Smooth muscle cell (in vitro differentiated cells): ENCODE measurements at regions not wholly inside any gene's neighbourhood (a gene's known extent, or its start where the extent isn't known, plus 50 kb on each side); places are given as distances from the start of the nearest gene placed in this dataset.

ENCODE experiments used
- DNase-seq: peaks from one replicate; lab custom pipeline; 2025; ENCODE audit not compliant: unreplicated experiment; lab: John Stamatoyannopoulos, UW
- H2AFZ ChIP-seq: fragments of 200-600 bp; sonication (generic); 2 replicates; pipeline ENCODE4 v1.6.0; 2016; ENCODE audit warnings: antibody characterized with exemption, low read depth, mild to moderate bottlenecking
- H3F3A ChIP-seq: fragments of 200-600 bp; sonication (generic); 2 replicates; pipeline ENCODE4 v1.6.0; 2017; ENCODE audit warnings: antibody characterized with exemption, low read depth
- H3K27ac ChIP-seq: fragments of 200-600 bp; sonication (generic); 2 replicates; pipeline ENCODE4 v1.5.1; 2016; ENCODE audit warnings: low read depth, mild to moderate bottlenecking
- H3K27me3 ChIP-seq: fragments of 200-600 bp; sonication (generic); 2 replicates; pipeline ENCODE4 v1.6.1; 2016; ENCODE audit warnings: low read depth, mild to moderate bottlenecking
- H3K36me3 ChIP-seq: fragments of 200-600 bp; sonication (generic); 2 replicates; pipeline ENCODE4 v1.5.1; 2016; ENCODE audit warnings: low read depth
- H3K4me1 ChIP-seq: fragments of 200-600 bp; sonication (generic); 2 replicates; pipeline ENCODE4 v1.5.1; 2016; ENCODE audit warnings: low read depth
- H3K4me2 ChIP-seq: fragments of 200-600 bp; sonication (generic); 2 replicates; pipeline ENCODE4 v1.6.0; 2016; ENCODE audit warnings: mild to moderate bottlenecking
- H3K4me3 ChIP-seq: fragments of 200-600 bp; sonication (generic); 2 replicates; pipeline ENCODE4 v1.5.1; 2016; ENCODE audit warnings: mild to moderate bottlenecking
- H3K79me2 ChIP-seq: fragments of 200-600 bp; sonication (generic); 2 replicates; pipeline ENCODE4 v1.6.0; 2016; ENCODE audit warnings: low read depth, mild to moderate bottlenecking
- H3K9ac ChIP-seq: fragments of 200-600 bp; sonication (generic); 2 replicates; pipeline ENCODE4 v1.6.0; 2016; ENCODE audit warnings: low read depth
- H3K9me3 ChIP-seq: fragments of 200-600 bp; sonication (generic); replicated peaks from 2 replicates; pipeline ENCODE4 v1.5.1; 2016; ENCODE audit warnings: low read depth
- H4K20me1 ChIP-seq: fragments of 200-600 bp; sonication (generic); 2 replicates; pipeline ENCODE4 v1.6.0; 2016; ENCODE audit warnings: low read depth
- CTCF ChIP-seq: fragments of 200-600 bp; sonication (generic); IDR thresholded peaks from 2 replicates; pipeline ENCODE4 v1.5.1; 2017; ENCODE audit warnings: borderline replicate concordance, mild to moderate bottlenecking, antibody characterized with exemption; ENCODE audit not compliant: insufficient read depth, poor library complexity, severe bottlenecking
- WGBS: methylation state at CpG from one replicate; pipeline ENCODE4 v1.1.7; 2016; ENCODE audit warnings: low lambda C conversion rate; 5-methylcytosine and 5-hydroxymethylcytosine counted together

- Histone ChIP-seq H3K4me1 (no peaks in the 10 kb centered on the region), H3K4me3 (no peak overlapping the region), H3K4me2 (peak overlapping the region; percentile 44), H3F3A (no peaks in the 10 kb centered on the region), H3K27ac (no peak overlapping the region), H3K27me3 (no peaks in the 10 kb centered on the region), H3K79me2 (no peaks in the 10 kb centered on the region), H2AFZ (peak overlapping the region; percentile 4), H3K9me3 (no peaks in the 10 kb centered on the region), H3K9ac (no peak overlapping the region), H3K36me3 (no peaks in the 10 kb centered on the region), H4K20me1 (no peaks in the 10 kb centered on the region)
- no peak for DNase-seq
- WGBS, result 18% methylated on average over 2 of the region's 2 CpGs
- TF ChIP-seq CTCF, result no peak
Measured at GRCh38 chr5:130286971-130287370, 382.7 kb downstream of the CHSY3 start.

- Histone ChIP-seq H3K9me3 (no peaks in the 10 kb centered on the region), H3K4me1 (no peaks in the 10 kb centered on the region), H3K36me3 (no peaks in the 10 kb centered on the region), H3K27ac (no peak overlapping the region), H2AFZ (no peak overlapping the region), H3K4me2 (no peak overlapping the region), H4K20me1 (no peaks in the 10 kb centered on the region), H3K79me2 (no peaks in the 10 kb centered on the region), H3F3A (no peaks in the 10 kb centered on the region), H3K9ac (no peak overlapping the region), H3K27me3 (no peaks in the 10 kb centered on the region), H3K4me3 (no peak overlapping the region)
- DNase-seq, result no peak
- TF ChIP-seq CTCF, result no peak
- 75% methylated on average over 1 of the region's 1 CpG for WGBS
Measured at GRCh38 chr5:130282049-130282448, 377.8 kb downstream of the CHSY3 start.

DNA sequence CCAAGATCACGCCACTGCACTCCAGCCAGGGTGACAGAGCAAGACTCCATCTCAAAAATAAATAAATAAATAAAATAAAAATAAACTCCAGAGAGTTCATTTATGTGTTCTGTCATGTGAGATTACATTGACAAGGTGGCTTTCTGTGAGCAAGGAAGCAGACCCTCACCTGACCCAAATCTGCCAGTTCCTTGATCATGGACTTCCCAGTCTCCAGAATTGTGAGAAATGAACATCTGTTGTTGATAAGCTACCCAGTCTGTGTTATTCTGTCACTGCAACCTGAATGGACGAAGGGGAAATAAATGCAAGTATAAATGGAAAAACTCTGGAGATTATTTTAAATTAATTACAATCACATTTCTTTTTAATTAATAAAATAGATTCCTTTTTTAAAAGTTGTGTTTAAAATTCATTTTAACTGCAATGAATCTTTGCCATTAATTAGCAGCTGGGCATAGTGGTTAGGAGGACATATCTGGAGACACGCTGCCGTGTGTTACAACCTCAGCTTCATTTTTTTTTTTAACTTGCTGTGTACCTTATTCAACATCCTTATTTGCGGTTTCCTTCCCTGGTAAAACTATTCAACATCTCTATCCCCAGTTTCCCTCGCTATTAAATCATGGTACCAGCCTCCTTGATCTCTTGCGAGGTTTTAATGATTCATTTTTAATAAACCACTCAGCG is 376.4 kb downstream of the CHSY3 start:
- Histone ChIP-seq H3K27ac (no peak overlapping the region), H3K79me2 (no peaks in the 10 kb centered on the region), H3K27me3 (no peaks in the 10 kb centered on the region), H3K4me2 (no peak overlapping the region), H4K20me1 (no peaks in the 10 kb centered on the region), H3K4me3 (no peak overlapping the region), H2AFZ (no peak overlapping the region), H3K36me3 (no peaks in the 10 kb centered on the region), H3K9ac (no peak overlapping the region), H3K9me3 (no peaks in the 10 kb centered on the region), H3K4me1 (no peaks in the 10 kb centered on the region), H3F3A (no peaks in the 10 kb centered on the region)
- WGBS, result 94% methylated on average over 8 of the region's 8 CpGs
- no peak for DNase-seq
- TF ChIP-seq CTCF, result no peak

DNA sequence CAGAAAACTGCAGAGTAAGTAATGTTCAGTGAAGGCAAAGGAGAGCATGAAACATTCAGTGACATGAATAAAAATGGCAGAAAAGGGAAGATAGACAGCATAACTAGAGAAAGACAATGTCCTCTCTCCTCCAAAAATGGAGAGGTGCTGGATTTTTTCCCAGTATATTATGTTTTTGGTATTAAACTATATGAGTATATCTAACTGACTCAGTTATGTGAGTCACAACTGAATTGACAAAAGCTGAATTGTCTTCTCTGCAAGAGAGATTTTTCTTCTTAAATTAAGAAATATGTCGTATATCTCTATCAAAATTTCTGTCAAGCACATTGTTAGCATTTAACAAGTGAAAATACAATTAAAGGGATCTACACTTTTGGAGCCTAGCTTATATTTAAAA is 375.1 kb downstream of the CHSY3 start:
- H3K79me2 ChIP-seq, result no peaks in the 10 kb centered on the region

More for the DNA sequence above, 375.1 kb downstream of the CHSY3 start:
- DNase-seq, result no peak
- WGBS, result 80% methylated on average over 1 of the region's 1 CpG
- TF ChIP-seq CTCF, result no peak
- Histone ChIP-seq H3K4me2 (no peak overlapping the region), H3K36me3 (no peaks in the 10 kb centered on the region), H3F3A (no peaks in the 10 kb centered on the region), H3K27ac (no peak overlapping the region), H2AFZ (no peak overlapping the region), H3K4me3 (no peak overlapping the region), H4K20me1 (no peaks in the 10 kb centered on the region), H3K9me3 (no peaks in the 10 kb centered on the region), H3K4me1 (no peaks in the 10 kb centered on the region), H3K27me3 (no peaks in the 10 kb centered on the region), H3K9ac (no peak overlapping the region)
